NCI-H2081 treated with DMSO at 0.1 percent for 48 hours (cell line): ENCODE measurements at regions not wholly inside any gene's neighbourhood (a gene's known extent, or its start where the extent isn't known, plus 50 kb on each side); places are given as distances from the start of the nearest gene placed in this dataset.

Source experiments
- DNase-seq: peaks from one replicate; lab custom pipeline; 2025; lab: John Stamatoyannopoulos, UW

GRCh38 chr13:80665792-80666333 is 324.9 kb upstream of the SPRY2 start:
- DNase-seq, result no peak

- no peak for DNase-seq
These were observed 324.0 kb upstream of the SPRY2 start for GRCh38 chr13:80664950-80665349.

GRCh38 chr13:80663788-80664187 is 322.9 kb upstream of the SPRY2 start:
- no peak for DNase-seq

GRCh38 chr13:80658705-80659104 is 317.8 kb upstream of the SPRY2 start:
- no peak for DNase-seq

DNA sequence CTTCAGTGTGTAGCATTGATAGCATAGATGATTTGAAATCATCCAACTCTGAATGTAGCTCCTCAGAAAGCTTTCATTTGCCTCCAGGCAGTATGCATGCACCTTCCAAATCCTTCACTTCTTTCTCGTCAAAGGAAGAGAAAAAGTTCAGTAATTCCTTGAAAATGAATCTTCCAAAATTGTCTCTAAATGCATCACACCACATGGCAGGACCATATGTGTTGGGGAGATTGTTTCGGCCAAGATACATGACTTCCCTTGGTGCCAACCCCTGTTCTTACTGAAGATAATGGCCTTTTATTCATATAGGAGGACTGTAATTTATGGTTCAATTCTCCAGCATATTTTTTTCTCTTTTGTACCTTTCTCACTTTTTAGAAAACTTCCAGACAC is 315.6 kb upstream of the SPRY2 start:
- DNase-seq, result no peak

- no peak for DNase-seq
These were observed 315.0 kb upstream of the SPRY2 start for GRCh38 chr13:80655778-80656511.

DNA sequence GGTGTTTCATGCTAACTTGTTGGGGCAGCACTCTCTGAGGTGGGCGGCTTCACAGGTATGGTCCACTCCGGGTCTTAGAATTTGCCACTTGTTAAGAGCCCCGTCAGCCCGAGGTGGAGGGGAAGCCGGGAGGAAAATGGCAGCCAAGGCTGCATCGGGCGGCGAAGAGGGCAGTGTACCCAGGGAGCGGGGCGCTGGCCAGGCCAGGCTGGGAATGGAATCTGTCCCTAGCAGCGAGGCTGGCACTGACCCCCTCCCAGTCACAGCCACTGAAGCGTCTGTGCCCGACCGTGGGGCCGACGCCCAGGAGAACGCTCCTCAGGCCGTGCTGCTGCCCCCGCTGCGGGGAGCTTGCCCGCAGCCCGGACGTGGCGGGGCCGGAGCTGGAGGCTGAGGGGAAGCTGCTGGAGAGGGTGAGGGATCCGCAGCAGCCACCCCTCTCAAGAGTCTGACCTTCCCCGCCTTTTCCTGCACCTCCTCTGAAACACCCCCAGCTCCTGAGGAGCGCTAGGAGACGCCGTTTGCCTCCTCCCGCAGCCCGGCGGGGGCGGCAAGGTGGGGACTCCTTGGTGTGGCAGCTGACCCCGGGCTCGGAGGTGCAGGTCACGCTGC is 313.8 kb upstream of the SPRY2 start:
- no peak for DNase-seq

- DNase-seq, result no peak
These were observed 308.3 kb upstream of the SPRY2 start for GRCh38 chr13:80649274-80649673.

- DNase-seq, result no peak
These were observed 301.7 kb upstream of the SPRY2 start for GRCh38 chr13:80642641-80643040.

DNA sequence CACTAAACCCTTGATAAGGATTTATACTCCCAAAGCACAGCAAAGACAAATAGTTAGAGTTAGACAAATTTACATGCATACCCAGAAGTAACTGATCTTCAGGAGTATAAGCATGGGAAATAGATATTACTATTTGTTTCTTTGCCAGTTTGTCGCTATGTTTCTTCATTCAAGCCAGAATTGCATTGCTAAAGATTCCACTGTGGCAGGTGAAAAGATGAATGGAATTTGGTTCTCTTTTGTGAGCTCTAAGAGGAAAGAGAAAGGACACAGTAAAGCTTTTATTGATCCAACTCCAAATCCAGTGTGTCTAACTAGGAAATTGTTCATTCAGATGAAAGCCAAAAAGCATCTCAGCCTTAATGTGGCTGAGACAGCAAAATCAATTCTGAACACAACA is 292.3 kb upstream of the SPRY2 start:
- DNase-seq, result no peak

- no peak for DNase-seq
These were observed 289.8 kb upstream of the SPRY2 start for GRCh38 chr13:80630685-80631121.

DNA sequence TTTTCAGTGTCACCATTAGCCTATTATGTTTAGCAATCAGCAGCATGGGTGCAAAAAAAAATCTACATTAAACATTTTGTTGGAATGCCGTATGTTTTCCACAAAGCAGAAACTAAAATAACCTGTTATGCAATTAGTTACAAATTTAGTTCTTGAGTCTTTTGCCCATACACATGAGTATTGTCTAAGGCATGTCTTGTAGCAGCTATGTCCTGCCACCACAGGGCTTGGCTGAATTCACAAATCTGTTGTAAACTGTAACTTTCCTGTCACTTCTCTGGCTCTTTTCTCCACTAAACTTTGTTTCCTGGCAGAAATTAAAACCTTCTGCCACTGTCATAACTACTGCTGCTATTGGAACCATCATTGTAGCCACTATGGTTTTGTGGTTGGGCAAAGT is 277.9 kb upstream of the SPRY2 start:
- DNase-seq, result no peak

DNA sequence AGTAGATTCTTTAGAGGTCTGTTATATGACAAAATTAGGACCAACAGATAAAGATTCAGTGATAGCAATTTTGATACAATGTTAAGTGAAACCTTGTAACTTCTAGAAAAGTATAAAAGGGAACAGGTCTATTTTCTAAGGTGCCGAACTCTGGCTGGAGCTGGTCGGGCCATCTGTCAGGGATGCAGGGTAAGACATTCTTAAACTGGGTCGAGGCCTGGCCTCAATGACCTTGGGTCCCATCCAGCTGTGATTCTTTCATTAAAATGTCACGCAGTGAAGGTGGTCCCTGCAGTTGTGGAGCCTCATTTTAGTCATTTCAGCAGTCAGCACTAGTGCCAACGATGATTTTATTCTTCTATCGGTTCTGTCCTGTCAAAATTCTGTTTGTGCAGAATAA is 271.9 kb upstream of the SPRY2 start:
- no peak for DNase-seq

GRCh38 chr13:80611310-80611709 is 270.4 kb upstream of the SPRY2 start:
- no peak for DNase-seq

DNA sequence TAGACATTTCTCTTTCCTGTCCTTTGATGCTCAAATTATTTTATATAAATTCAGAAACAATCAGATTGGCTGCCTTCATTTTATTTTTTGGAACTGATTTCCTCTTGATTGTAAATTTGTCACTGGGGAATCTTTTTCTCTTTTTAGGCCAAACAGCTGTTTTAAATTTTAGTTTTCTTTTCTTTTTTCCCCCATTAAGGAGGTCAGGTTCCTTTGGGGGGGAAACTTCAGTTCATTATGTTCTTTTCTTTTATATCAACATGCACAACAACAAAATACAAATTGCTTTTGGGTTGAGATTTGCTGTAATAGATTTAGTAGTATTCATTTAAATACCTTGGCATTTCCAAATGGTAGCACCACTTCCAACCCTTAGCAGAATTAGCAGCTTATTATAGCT is 264.8 kb upstream of the SPRY2 start:
- no peak for DNase-seq

GRCh38 chr13:80605011-80605410 is 264.1 kb upstream of the SPRY2 start:
- no peak for DNase-seq

GRCh38 chr13:80604098-80604497 is 263.2 kb upstream of the SPRY2 start:
- DNase-seq, result no peak

- DNase-seq, result no peak
These were observed 262.4 kb upstream of the SPRY2 start for GRCh38 chr13:80603351-80603750.

DNA sequence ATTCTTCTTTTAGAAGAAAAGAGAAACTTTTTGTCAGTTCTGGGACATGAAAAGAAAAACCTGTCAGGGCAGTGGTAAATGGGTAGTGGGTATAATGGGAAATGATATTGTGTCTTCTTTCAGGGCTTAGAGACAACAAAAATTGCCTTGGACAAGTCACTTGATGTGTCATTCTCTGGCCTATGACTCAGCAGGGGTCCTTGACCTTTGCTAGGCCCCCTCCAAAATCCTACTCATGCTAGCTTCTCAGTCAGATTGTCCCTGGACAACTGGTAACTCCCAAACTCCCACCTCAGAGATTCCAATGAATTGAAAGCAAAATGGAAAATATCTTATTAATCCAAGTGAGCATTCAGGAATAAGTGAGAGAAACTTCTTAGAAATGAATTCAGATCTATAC is 258.8 kb upstream of the SPRY2 start:
- no peak for DNase-seq

DNA sequence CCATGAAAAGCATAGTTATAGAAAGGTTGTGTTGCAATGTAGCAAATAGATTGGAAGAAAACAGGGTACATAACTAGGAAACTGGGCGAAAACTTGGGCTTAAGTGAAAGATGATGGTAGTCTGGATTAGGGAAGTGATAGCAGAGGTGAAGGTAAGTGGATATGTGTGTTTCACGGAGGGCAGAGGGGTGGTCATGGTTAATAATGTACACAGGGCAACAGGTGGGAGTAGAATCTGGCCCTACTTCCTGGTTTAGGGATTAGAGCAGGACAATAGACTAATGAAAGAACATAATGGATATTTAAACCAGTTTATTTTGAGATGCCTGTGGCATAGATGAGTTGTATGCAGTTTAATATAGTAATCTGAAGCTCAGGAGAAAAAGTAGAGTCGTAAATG is 257.3 kb upstream of the SPRY2 start:
- DNase-seq, result no peak

DNA sequence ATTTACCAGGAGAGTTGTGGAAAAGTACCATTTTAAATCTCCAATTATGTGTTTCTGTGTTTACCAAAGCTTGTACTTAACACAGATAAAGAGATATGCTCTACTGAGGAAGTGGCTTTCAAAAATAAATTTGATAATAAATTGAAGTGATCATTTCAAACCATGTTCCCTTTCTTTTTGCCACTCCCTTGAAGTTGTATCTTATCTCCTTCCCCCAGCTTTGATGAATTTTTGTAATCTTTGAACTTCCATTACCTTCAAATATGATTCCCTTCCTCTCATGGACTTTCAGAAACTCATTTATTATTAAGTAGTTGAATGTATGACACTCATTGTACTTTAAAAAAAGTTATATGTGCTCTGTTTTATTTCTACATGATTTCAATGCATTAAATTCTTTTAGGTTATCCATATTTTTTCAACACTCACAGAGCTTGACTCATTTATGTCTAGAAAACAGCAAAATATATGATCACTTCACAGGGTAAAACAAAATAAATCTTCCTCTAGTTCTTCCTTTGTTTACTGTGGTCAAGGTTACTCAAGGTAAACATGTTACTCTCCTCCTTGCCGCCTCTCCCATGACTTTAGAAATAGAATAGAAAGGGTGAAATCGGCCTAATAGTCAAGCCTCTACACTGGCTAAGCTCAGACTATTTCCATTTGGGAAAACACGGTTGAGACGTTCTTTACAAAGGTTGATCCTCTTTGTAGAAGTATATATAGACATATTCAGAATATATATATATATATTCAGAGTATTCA is 251.2 kb upstream of the SPRY2 start:
- DNase-seq, result no peak

DNA sequence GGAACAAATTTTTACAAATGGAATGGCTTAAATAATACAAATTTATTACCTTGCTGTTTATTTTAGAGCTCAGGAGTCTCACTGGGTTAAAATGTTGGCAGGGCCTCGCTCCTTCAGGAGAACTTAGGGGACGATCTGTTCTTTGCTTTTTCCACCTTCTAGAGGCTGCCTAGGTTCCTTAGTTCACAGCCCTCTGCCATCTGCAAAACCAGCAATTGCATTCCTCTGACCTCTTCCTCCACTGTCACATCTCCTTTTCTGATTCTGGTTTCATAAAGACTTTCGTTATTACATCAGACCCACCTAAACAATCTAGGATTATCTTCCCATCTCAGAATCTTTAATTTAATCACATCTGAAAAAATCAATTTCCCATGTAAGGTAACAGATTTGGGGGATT is 249.6 kb upstream of the SPRY2 start:
- DNase-seq, result no peak

- no peak for DNase-seq
These were observed 245.4 kb upstream of the SPRY2 start for GRCh38 chr13:80586356-80586755.
